Muscle layer of colon (tissue), 2 donors: ENCODE measurements at regions not wholly inside any gene's neighbourhood (a gene's known extent, or its start where the extent isn't known, plus 50 kb on each side); places are given as distances from the start of the nearest gene placed in this dataset.

Experiments used
- H3K27ac ChIP-seq: one replicate; pipeline ENCODE4 v1.7.0; 2013; ENCODE audit warnings: low read depth, mild to moderate bottlenecking, low read length, moderate library complexity
- H3K27me3 ChIP-seq, 2 donors: one replicate each; pipeline ENCODE4 v1.7.0; 2013; ENCODE audit warnings: low read length in 2 of 2, mild to moderate bottlenecking in 2 of 2; ENCODE audit not compliant: insufficient read depth in 2 of 2, control insufficient read depth in 1 of 2
- H3K36me3 ChIP-seq: one replicate; pipeline ENCODE4 v1.7.0; 2013; ENCODE audit warnings: mild to moderate bottlenecking, low read length; ENCODE audit not compliant: insufficient read depth
- H3K4me1 ChIP-seq: one replicate; pipeline ENCODE4 v1.7.0; 2013; ENCODE audit warnings: mild to moderate bottlenecking, low read length; ENCODE audit not compliant: insufficient read depth
- H3K4me3 ChIP-seq, 2 donors: one replicate each; pipeline ENCODE4 v1.7.0; 2013; ENCODE audit warnings: low read length in 2 of 2, low read depth in 1 of 2, mild to moderate bottlenecking in 1 of 2, moderate library complexity in 1 of 2
- H3K9ac ChIP-seq: one replicate; pipeline ENCODE4 v1.7.0; 2013; ENCODE audit warnings: low read length
- H3K9me3 ChIP-seq: one replicate; pipeline ENCODE4 v1.7.0; 2013; ENCODE audit warnings: mild to moderate bottlenecking, low read length
- donor health status: abdominal sarcoma.
- donor health status: Adenocarcinoma of cecum.

DNA sequence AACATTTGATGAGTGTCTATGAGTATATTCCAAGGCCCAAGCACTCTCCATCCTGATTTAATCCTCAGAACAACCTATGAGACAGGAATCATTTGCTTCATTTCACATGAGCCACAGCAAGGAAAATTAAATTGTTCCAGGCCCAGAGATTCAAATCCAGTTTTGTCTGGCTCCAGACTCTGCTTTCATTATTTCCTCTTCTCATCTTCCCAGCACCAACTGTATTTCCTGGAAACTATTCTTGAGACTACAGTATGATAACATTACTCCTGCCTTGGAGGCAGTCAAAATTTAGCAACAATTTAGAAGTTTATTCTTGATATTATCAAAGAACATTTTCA is 194.5 kb downstream of the ZNF608 start:
- H3K9me3 ChIP-seq, result no peaks in the 10 kb centered on the region
- no peak overlapping the region for H3K9ac ChIP-seq
- no peak overlapping the region for H3K4me3 ChIP-seq
- H3K36me3 ChIP-seq, result no peaks in the 10 kb centered on the region
- H3K27me3 ChIP-seq, result no peaks in the 10 kb centered on the region
- H3K27ac ChIP-seq, result no peak overlapping the region
- H3K4me1 ChIP-seq, result no peaks in the 10 kb centered on the region

GRCh38 chr5:124550731-124551130 is 195.7 kb downstream of the ZNF608 start:
- Histone ChIP-seq H3K27me3 (no peaks in the 10 kb centered on the region), H3K9ac (no peak overlapping the region), H3K4me3 (no peak overlapping the region), H3K9me3 (no peaks in the 10 kb centered on the region), H3K4me1 (no peaks in the 10 kb centered on the region), H3K36me3 (no peaks in the 10 kb centered on the region), H3K27ac (no peak overlapping the region)

- H3K9ac ChIP-seq, result no peak overlapping the region
- H3K27me3 ChIP-seq, result no peaks in the 10 kb centered on the region
- no peaks in the 10 kb centered on the region for H3K36me3 ChIP-seq
- H3K4me1 ChIP-seq, result no peaks in the 10 kb centered on the region
- H3K9me3 ChIP-seq, result no peaks in the 10 kb centered on the region
- H3K4me3 ChIP-seq, result no peak overlapping the region
- H3K27ac ChIP-seq, result no peak overlapping the region
Measured at GRCh38 chr5:124549891-124550436, 196.5 kb downstream of the ZNF608 start.

DNA sequence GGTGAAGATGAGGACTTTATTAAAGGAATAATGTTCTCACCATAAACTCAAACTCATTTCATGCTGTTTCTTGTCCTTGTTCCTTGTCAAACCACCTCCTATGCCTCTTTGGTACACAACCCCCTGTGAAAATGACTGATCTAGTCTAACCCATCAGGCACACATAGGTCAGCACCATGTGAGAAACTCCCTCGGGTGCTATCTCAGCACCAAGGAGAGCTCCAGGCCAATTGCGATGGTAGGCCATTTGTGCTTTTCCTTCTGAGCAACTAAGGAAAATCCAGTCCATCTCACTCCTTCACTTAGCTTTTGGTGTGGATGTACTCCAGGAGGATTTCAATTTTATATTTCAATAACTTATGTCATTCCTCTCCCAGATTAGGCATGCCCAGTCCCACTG is 199.8 kb downstream of the ZNF608 start:
- Histone ChIP-seq H3K9ac (no peak overlapping the region), H3K4me3 (no peak overlapping the region), H3K27me3 (no peaks in the 10 kb centered on the region), H3K36me3 (no peaks in the 10 kb centered on the region), H3K27ac (no peak overlapping the region), H3K4me1 (no peaks in the 10 kb centered on the region), H3K9me3 (no peaks in the 10 kb centered on the region)

GRCh38 chr5:124544366-124545055 is 201.9 kb downstream of the ZNF608 start:
- Histone ChIP-seq H3K27ac (no peak overlapping the region), H3K27me3 (no peaks in the 10 kb centered on the region), H3K4me3 (no peak overlapping the region), H3K9ac (no peak overlapping the region), H3K9me3 (no peaks in the 10 kb centered on the region), H3K4me1 (no peaks in the 10 kb centered on the region), H3K36me3 (no peaks in the 10 kb centered on the region)

- H3K4me1 ChIP-seq, result no peaks in the 10 kb centered on the region
- H3K27ac ChIP-seq, result no peak overlapping the region
- H3K4me3 ChIP-seq, result no peak overlapping the region
- no peaks in the 10 kb centered on the region for H3K36me3 ChIP-seq
- H3K27me3 ChIP-seq, result no peaks in the 10 kb centered on the region
- H3K9ac ChIP-seq, result no peak overlapping the region
- H3K9me3 ChIP-seq, result no peaks in the 10 kb centered on the region
Measured at GRCh38 chr5:124538931-124539330, 207.5 kb downstream of the ZNF608 start.

- Histone ChIP-seq H3K9ac (no peak overlapping the region), H3K4me3 (no peak overlapping the region), H3K27me3 (no peaks in the 10 kb centered on the region), H3K27ac (no peak overlapping the region), H3K9me3 (no peaks in the 10 kb centered on the region), H3K4me1 (no peaks in the 10 kb centered on the region), H3K36me3 (no peaks in the 10 kb centered on the region)
Measured at GRCh38 chr5:124538191-124538590, 208.2 kb downstream of the ZNF608 start.

DNA sequence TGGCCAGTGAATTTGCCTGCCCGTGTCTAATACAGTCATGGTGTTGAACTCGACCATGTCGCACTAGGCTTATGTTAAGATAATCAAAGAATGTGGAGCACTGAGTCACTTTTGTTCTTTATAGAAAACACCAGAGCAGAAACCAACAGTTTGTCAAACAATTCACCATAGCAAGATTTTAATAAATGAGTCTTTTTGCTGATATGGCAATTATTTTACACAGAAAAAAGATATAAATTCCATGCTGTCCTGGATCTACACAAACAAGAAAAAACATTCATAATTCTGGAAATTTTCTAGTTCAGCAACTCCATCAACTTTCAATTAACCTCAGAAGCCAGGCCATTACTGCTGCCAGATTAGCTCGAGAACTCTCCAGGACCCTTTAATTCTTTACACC is 208.9 kb downstream of the ZNF608 start:
- Histone ChIP-seq H3K4me1 (no peaks in the 10 kb centered on the region), H3K9me3 (no peaks in the 10 kb centered on the region), H3K36me3 (no peaks in the 10 kb centered on the region), H3K27me3 (no peaks in the 10 kb centered on the region), H3K4me3 (no peak overlapping the region), H3K27ac (no peak overlapping the region), H3K9ac (no peak overlapping the region)

- Histone ChIP-seq H3K4me3 (no peak overlapping the region), H3K4me1 (no peaks in the 10 kb centered on the region), H3K36me3 (no peaks in the 10 kb centered on the region), H3K27ac (no peak overlapping the region), H3K27me3 (no peaks in the 10 kb centered on the region), H3K9ac (no peak overlapping the region), H3K9me3 (no peaks in the 10 kb centered on the region)
Measured at GRCh38 chr5:124537107-124537506, 209.3 kb downstream of the ZNF608 start.

GRCh38 chr5:124536333-124536732 is 210.1 kb downstream of the ZNF608 start:
- Histone ChIP-seq H3K27ac (no peak overlapping the region), H3K9me3 (no peaks in the 10 kb centered on the region), H3K36me3 (no peaks in the 10 kb centered on the region), H3K27me3 (no peaks in the 10 kb centered on the region), H3K9ac (no peak overlapping the region), H3K4me1 (no peaks in the 10 kb centered on the region), H3K4me3 (no peak overlapping the region)

DNA sequence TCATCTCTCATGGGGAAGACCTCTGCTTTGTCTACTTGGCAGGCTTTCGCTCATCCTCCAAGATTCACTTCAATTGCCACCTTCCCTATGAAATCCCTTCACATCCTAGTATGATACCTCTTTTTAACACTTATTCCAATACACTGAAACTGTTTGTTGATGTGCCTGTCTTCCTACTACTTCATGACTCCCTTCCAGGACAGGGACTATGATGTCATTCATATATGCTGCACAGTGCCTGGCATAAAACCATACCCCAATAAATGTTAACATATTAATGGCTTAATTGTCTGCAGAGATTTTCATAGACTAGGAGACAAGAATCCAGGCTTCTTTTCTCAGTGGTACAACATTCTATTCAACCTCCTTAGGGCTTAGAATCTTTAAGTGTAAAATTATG is 215.5 kb downstream of the ZNF608 start:
- no peak overlapping the region for H3K9ac ChIP-seq
- no peak overlapping the region for H3K27ac ChIP-seq
- H3K4me3 ChIP-seq, result no peak overlapping the region
- H3K36me3 ChIP-seq, result no peaks in the 10 kb centered on the region
- no peaks in the 10 kb centered on the region for H3K27me3 ChIP-seq
- peaks cover 7% of the 10 kb centered on the region for H3K4me1 ChIP-seq
- H3K9me3 ChIP-seq, result no peaks in the 10 kb centered on the region

DNA sequence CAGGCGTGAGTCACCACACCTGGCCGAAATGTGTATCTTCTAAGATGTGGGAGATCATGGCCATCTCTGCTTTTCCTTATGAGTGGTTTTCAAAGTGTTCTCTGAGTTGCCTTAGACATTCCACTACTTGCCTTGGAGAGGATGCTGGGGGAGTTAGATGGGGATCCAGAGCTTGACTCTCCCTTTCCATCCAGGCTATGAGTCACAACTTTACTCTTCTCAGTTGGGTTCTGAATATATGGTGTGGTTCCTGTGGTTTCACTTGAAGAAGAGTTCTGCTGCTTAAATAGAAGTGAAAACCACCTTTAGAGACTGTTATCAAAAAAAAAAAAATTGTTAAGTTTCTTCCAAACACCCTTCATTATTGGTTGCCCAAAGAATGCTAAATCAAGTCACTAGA is 217.6 kb downstream of the ZNF608 start:
- no peaks in the 10 kb centered on the region for H3K27me3 ChIP-seq
- H3K4me1 ChIP-seq, result peaks cover 7% of the 10 kb centered on the region
- H3K27ac ChIP-seq, result no peak overlapping the region
- no peak overlapping the region for H3K9ac ChIP-seq
- no peak overlapping the region for H3K4me3 ChIP-seq
- no peaks in the 10 kb centered on the region for H3K36me3 ChIP-seq
- H3K9me3 ChIP-seq, result no peaks in the 10 kb centered on the region
